C4-2B (cell line): ENCODE measurements at regions not wholly inside any gene's neighbourhood (a gene's known extent, or its start where the extent isn't known, plus 50 kb on each side); places are given as distances from the start of the nearest gene placed in this dataset.

Source experiments
- CTCF ChIP-seq: fragments of 450-650 bp; conservative IDR thresholded peaks from 2 replicates; pipeline ENCODE4 v1.5.1; 2017; ENCODE audit warnings: mild to moderate bottlenecking
- ZFX ChIP-seq: fragments of 450-650 bp; IDR thresholded peaks from 2 replicates; pipeline ENCODE4 v1.6.1; 2017

DNA sequence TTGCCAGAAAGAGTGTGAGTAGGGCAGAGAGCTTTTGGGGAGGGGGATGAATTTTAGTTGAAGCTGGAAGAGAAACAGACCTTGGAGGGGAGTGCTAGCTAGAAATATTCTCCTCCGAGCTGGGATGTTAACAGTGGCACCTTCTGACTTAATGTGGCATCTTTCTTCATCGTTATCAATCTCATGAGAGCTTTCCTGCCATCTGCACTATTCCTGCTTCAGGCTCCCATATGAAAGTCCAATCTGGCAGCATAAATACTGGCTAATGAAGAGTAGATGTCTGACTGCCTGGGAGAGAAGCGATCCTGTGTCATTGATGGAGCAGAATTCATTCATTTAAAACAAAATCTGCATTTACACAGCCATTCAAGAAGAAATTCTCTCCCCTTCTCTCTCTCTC lies 284.5 kb downstream of the TMEM38B start:
- TF ChIP-seq CTCF, result no peak
- TF ChIP-seq ZFX, result no peak
